ENCODE measurements at regions not wholly inside any gene's neighbourhood (a gene's known extent, or its start where the extent isn't known, plus 50 kb on each side); places are given as distances from the start of the nearest gene placed in this dataset.

DNA sequence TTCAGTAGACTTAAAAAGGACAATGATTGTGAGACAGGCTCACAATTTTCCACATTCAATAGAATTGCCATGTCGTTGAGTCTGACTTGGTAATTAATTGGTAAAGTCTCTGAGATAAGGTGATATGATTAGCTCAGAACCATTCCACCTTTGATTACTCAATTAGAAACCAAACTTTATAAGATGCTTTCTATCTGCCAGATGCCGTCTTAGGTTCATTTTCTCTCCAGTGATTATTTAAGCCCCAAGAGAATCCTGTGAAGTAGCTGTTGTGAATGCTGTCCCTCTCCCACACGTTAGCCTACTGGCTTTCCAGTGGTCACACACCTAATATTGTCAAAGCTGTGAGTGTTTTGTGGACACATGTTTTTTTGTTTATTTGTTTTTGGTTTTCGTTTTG lies 528.9 kb upstream of the ZNF462 start:
- TF ChIP-seq SIN3A (IDR thresholded peaks at IDR 0.05; ENCODE audit: borderline replicate concordance, insufficient read depth, low read length), result no peak
- TF ChIP-seq, protein P1, sequence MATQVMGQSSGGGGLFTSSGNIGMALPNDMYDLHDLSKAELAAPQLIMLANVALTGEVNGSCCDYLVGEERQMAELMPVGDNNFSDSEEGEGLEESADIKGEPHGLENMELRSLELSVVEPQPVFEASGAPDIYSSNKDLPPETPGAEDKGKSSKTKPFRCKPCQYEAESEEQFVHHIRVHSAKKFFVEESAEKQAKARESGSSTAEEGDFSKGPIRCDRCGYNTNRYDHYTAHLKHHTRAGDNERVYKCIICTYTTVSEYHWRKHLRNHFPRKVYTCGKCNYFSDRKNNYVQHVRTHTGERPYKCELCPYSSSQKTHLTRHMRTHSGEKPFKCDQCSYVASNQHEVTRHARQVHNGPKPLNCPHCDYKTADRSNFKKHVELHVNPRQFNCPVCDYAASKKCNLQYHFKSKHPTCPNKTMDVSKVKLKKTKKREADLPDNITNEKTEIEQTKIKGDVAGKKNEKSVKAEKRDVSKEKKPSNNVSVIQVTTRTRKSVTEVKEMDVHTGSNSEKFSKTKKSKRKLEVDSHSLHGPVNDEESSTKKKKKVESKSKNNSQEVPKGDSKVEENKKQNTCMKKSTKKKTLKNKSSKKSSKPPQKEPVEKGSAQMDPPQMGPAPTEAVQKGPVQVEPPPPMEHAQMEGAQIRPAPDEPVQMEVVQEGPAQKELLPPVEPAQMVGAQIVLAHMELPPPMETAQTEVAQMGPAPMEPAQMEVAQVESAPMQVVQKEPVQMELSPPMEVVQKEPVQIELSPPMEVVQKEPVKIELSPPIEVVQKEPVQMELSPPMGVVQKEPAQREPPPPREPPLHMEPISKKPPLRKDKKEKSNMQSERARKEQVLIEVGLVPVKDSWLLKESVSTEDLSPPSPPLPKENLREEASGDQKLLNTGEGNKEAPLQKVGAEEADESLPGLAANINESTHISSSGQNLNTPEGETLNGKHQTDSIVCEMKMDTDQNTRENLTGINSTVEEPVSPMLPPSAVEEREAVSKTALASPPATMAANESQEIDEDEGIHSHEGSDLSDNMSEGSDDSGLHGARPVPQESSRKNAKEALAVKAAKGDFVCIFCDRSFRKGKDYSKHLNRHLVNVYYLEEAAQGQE (IDR thresholded peaks at IDR 0.05; ENCODE audit: insufficient read depth in 1 of 2, low read depth in 2 of 2, low read length in 2 of 2), result no peak
- TF ChIP-seq FOXP2 (optimal IDR thresholded peaks at IDR 0.05; ENCODE audit: borderline replicate concordance, extremely low read depth, extremely low read length, insufficient read depth), result no peak
- no peak for TF ChIP-seq POLR2AphosphoS5 (IDR thresholded peaks at IDR 0.05; ENCODE audit: low read depth, low read length)

Measured in PFSK-1 (cell line).